Tibial nerve (tissue), 4 donors: ENCODE measurements at regions not wholly inside any gene's neighbourhood (a gene's known extent, or its start where the extent isn't known, plus 50 kb on each side); places are given as distances from the start of the nearest gene placed in this dataset.

Experiments
- DNase-seq, 2 donors: peaks; one replicate each; pipeline ENCODE4 v3.0.0-alpha.2; 2019; ENCODE audit warnings: low spot score in 2 of 2
- H3K27ac ChIP-seq, 4 donors: fragments of 200-600 bp; sonication (generic) in 3 of 4; one replicate each; pipeline ENCODE4 v1.5.1; 2017 to 2019; ENCODE audit warnings: mild to moderate bottlenecking in 1 of 4
- H3K27me3 ChIP-seq, 2 donors: fragments of 200-600 bp; sonication (generic) in 1 of 2; one replicate each; pipeline versions ENCODE4 v1.5.1 to v1.6.0; 2017 to 2019
- H3K36me3 ChIP-seq, 3 donors: fragments of 200-600 bp; sonication (generic); one replicate each; pipeline ENCODE4 v1.5.1; 2018 to 2019
- H3K4me1 ChIP-seq, 4 donors: fragments of 200-600 bp; sonication (generic) in 3 of 4; one replicate each; pipeline ENCODE4 v1.5.1; 2017 to 2019
- H3K4me3 ChIP-seq, 4 donors: fragments of 200-600 bp; sonication (generic) in 3 of 4; one replicate each; pipeline ENCODE4 v1.5.1; 2017 to 2019; ENCODE audit warnings: mild to moderate bottlenecking in 1 of 4, moderate library complexity in 1 of 4
- H3K9me3 ChIP-seq, 4 donors: fragments of 200-600 bp; sonication (generic) in 3 of 4; one replicate each; pipeline ENCODE4 v1.5.1; 2017 to 2019
- CTCF ChIP-seq, 5 experiments: fragments of 200-600 bp in 3 of 5; fragments of 450-650 bp in 2 of 5; sonication (generic) in 3 of 5; IDR thresholded peaks; one replicate each; pipeline ENCODE4 v1.5.1; 2016 to 2019; ENCODE audit warnings: antibody characterized with exemption in 5 of 5, mild to moderate bottlenecking in 3 of 5, moderate library complexity in 2 of 5
- EP300 ChIP-seq, 2 donors: sonication (generic); formaldehyde crosslinking; IDR thresholded peaks; one replicate each; pipeline ENCODE4 v1.6.1; 2017; ENCODE audit warnings: antibody characterized with exemption in 2 of 2, mild to moderate bottlenecking in 1 of 2
- POLR2A ChIP-seq, 2 donors: fragments of 450-650 bp; IDR thresholded peaks; one replicate each; pipeline ENCODE4 v1.6.1; 2017; ENCODE audit warnings: antibody characterized with exemption in 2 of 2, mild to moderate bottlenecking in 2 of 2, moderate library complexity in 2 of 2
- WGBS, 2 donors: methylation state at CpG; one replicate each; pipeline ENCODE4 v1.1.5; 2018; 5-methylcytosine and 5-hydroxymethylcytosine counted together

GRCh38 chr13:109369353-109370052 lies 416.9 kb downstream of the IRS2 start:
- Histone ChIP-seq H3K27me3 (no peaks in the 10 kb centered on the region), H3K27ac (peak overlapping the region in 2 of 4 donors; percentile 48 to 49), H3K9me3 (peaks cover 0 to 7% (median 0%) of the 10 kb centered on the region in 4 donors), H3K4me3 (no peak overlapping the region), H3K36me3 (no peaks in the 10 kb centered on the region), H3K4me1 (peaks cover 0 to 4% (median 0%) of the 10 kb centered on the region in 4 donors)
- TF ChIP-seq EP300 (IDR thresholded peaks at IDR 0.05) (no peak), CTCF (IDR thresholded peaks at IDR 0.05) (no peak), POLR2A (IDR thresholded peaks at IDR 0.05) (no peak)
- WGBS, 2 donors = 57 to 58% methylated on average over 14 of the region's 14 CpGs
- DNase-seq = no peak

GRCh38 chr13:109368230-109368629 lies 418.2 kb downstream of the IRS2 start:
- Histone ChIP-seq H3K27me3 (no peaks in the 10 kb centered on the region), H3K9me3 (peaks cover 0 to 7% (median 0%) of the 10 kb centered on the region in 4 donors), H3K4me1 (peaks cover 0 to 4% (median 0%) of the 10 kb centered on the region in 4 donors), H3K4me3 (no peak overlapping the region), H3K27ac (no peak overlapping the region), H3K36me3 (no peaks in the 10 kb centered on the region)
- WGBS, 2 donors = 67 to 70% methylated on average over 4 of the region's 4 CpGs
- DNase-seq = no peak
- TF ChIP-seq POLR2A (IDR thresholded peaks at IDR 0.05) (no peak), EP300 (IDR thresholded peaks at IDR 0.05) (no peak), CTCF (IDR thresholded peaks at IDR 0.05) (no peak)

GRCh38 chr13:109366525-109366924 lies 419.9 kb downstream of the IRS2 start:
- Histone ChIP-seq H3K4me3 (no peak overlapping the region), H3K27me3 (no peaks in the 10 kb centered on the region), H3K4me1 (peaks cover 0 to 4% (median 0%) of the 10 kb centered on the region in 4 donors), H3K36me3 (no peaks in the 10 kb centered on the region), H3K9me3 (peaks cover 0 to 7% (median 0%) of the 10 kb centered on the region in 4 donors), H3K27ac (no peak overlapping the region)
- no peak for DNase-seq
- WGBS, 2 donors = 89 to 90% methylated on average over 2 of the region's 2 CpGs
- TF ChIP-seq POLR2A (IDR thresholded peaks at IDR 0.05) (no peak), EP300 (IDR thresholded peaks at IDR 0.05) (no peak), CTCF (IDR thresholded peaks at IDR 0.05) (no peak)

GRCh38 chr13:109363431-109363830 lies 423.0 kb downstream of the IRS2 start:
- H3K9me3 ChIP-seq = peaks cover 0 to 7% (median 0%) of the 10 kb centered on the region in 4 donors
- no peaks in the 10 kb centered on the region for H3K27me3 ChIP-seq
- no peak for DNase-seq
- no peak overlapping the region for H3K27ac ChIP-seq
- H3K4me1 ChIP-seq = no peaks in the 10 kb centered on the region
- TF ChIP-seq CTCF (IDR thresholded peaks at IDR 0.05) = no peak
- no peak for TF ChIP-seq EP300 (IDR thresholded peaks at IDR 0.05)
- no peak for TF ChIP-seq POLR2A (IDR thresholded peaks at IDR 0.05)
- WGBS, 2 donors = 75 to 78% methylated on average over 6 of the region's 6 CpGs
- no peaks in the 10 kb centered on the region for H3K36me3 ChIP-seq
- H3K4me3 ChIP-seq = no peak overlapping the region

GRCh38 chr13:109362616-109363015 lies 423.8 kb downstream of the IRS2 start:
- no peak for DNase-seq
- TF ChIP-seq POLR2A (IDR thresholded peaks at IDR 0.05) (no peak), EP300 (IDR thresholded peaks at IDR 0.05) (no peak), CTCF (IDR thresholded peaks at IDR 0.05) (no peak)
- Histone ChIP-seq H3K4me3 (no peak overlapping the region), H3K27me3 (no peaks in the 10 kb centered on the region), H3K27ac (no peak overlapping the region), H3K9me3 (peaks cover 0 to 7% (median 0%) of the 10 kb centered on the region in 4 donors), H3K36me3 (no peaks in the 10 kb centered on the region), H3K4me1 (no peaks in the 10 kb centered on the region)
- WGBS, 2 donors = 62 to 71% methylated on average over 2 of the region's 2 CpGs
